Astrocyte (in vitro differentiated cells and primary cell): ENCODE measurements at regions not wholly inside any gene's neighbourhood (a gene's known extent, or its start where the extent isn't known, plus 50 kb on each side); places are given as distances from the start of the nearest gene placed in this dataset.

Source experiments
- DNase-seq: peaks from one replicate; pipeline ENCODE4 v3.0.0-alpha.2; 2010; ENCODE audit warnings: low read depth
- FAIRE-seq: peaks from 2 replicates; lab custom pipeline; 2011; peaks lifted over from hg19 to GRCh38; lab: Jason Lieb, UNC
- H2AFZ ChIP-seq: 2 replicates; pipeline ENCODE4 v1.6.0; 2012; ENCODE audit warnings: low read depth, low read length, inconsistent platforms
- H3K27ac ChIP-seq: 2 replicates; pipeline ENCODE4 v1.5.1; 2011; ENCODE audit warnings: low read depth, low read length, inconsistent platforms
- H3K27me3 ChIP-seq: 2 replicates; pipeline ENCODE4 v1.6.0; 2011; ENCODE audit warnings: low read length, inconsistent platforms; ENCODE audit not compliant: insufficient read depth
- H3K36me3 ChIP-seq: 2 replicates; pipeline ENCODE4 v1.5.1; 2011; ENCODE audit warnings: low read length, inconsistent platforms; ENCODE audit not compliant: insufficient read depth
- H3K4me1 ChIP-seq: 2 replicates; pipeline ENCODE4 v1.5.1; 2011; ENCODE audit warnings: low read length, inconsistent platforms; ENCODE audit not compliant: insufficient read depth
- H3K4me2 ChIP-seq: 2 replicates; pipeline ENCODE4 v1.6.0; 2012; ENCODE audit warnings: low read length, inconsistent platforms
- H3K4me3 ChIP-seq: 2 replicates; pipeline ENCODE4 v1.5.1; 2011; ENCODE audit warnings: low read depth, mild to moderate bottlenecking, low read length, inconsistent platforms; ENCODE audit not compliant: insufficient read depth
- H3K79me2 ChIP-seq: 2 replicates; pipeline ENCODE4 v1.6.0; 2012; ENCODE audit warnings: mild to moderate bottlenecking, low read length, inconsistent platforms; ENCODE audit not compliant: insufficient read depth
- H3K9ac ChIP-seq: 2 replicates; pipeline ENCODE4 v1.6.0; 2012; ENCODE audit warnings: mild to moderate bottlenecking, low read length, inconsistent platforms
- H3K9me3 ChIP-seq: 2 replicates; pipeline ENCODE4 v1.5.1; 2012; ENCODE audit warnings: low read depth, mild to moderate bottlenecking, low read length, inconsistent platforms; ENCODE audit not compliant: insufficient read depth
- H4K20me1 ChIP-seq: 2 replicates; pipeline ENCODE4 v1.6.0; 2012; ENCODE audit warnings: low read length, inconsistent platforms; ENCODE audit not compliant: insufficient read depth
- H3K27ac Mint-ChIP-seq: one replicate; pipeline ENCODE4 v1.8.0; 2021; ENCODE audit warnings: mild to moderate bottlenecking, mixed read lengths; ENCODE audit not compliant: unreplicated experiment
- H3K27me3 Mint-ChIP-seq: one replicate; pipeline ENCODE4 v1.8.0; 2021; ENCODE audit warnings: low read depth, mixed read lengths; ENCODE audit not compliant: unreplicated experiment
- H3K36me3 Mint-ChIP-seq: one replicate; pipeline ENCODE4 v1.8.0; 2021; ENCODE audit warnings: low read depth, mixed read lengths; ENCODE audit not compliant: unreplicated experiment
- H3K4me1 Mint-ChIP-seq: one replicate; pipeline ENCODE4 v1.8.0; 2021; ENCODE audit warnings: low read depth, mixed read lengths; ENCODE audit not compliant: unreplicated experiment
- H3K4me3 Mint-ChIP-seq: one replicate; pipeline ENCODE4 v1.8.0; 2021; ENCODE audit warnings: mild to moderate bottlenecking, moderate library complexity, mixed read lengths; ENCODE audit not compliant: unreplicated experiment
- H3K9me3 Mint-ChIP-seq: one replicate; pipeline ENCODE4 v1.8.0; 2021; ENCODE audit warnings: mild to moderate bottlenecking, mixed read lengths; ENCODE audit not compliant: unreplicated experiment
- CTCF ChIP-seq: IDR thresholded peaks from 2 replicates; pipeline ENCODE4 v1.5.1; 2011; ENCODE audit warnings: low read depth, mild to moderate bottlenecking, inconsistent platforms, low read length, moderate library complexity; ENCODE audit not compliant: insufficient read depth
- EZH2 ChIP-seq: IDR thresholded peaks from 2 replicates; pipeline ENCODE4 v1.6.1; 2012; ENCODE audit warnings: mild to moderate bottlenecking, low read length, inconsistent platforms; ENCODE audit not compliant: insufficient read depth

- Histone ChIP-seq H2AFZ (no peak overlapping the region), H3K79me2 (no peaks in the 10 kb centered on the region), H3K4me3 (no peak overlapping the region), H3K9me3 (no peaks in the 10 kb centered on the region), H4K20me1 (no peaks in the 10 kb centered on the region), H3K36me3 (no peaks in the 10 kb centered on the region), H3K9ac (no peak overlapping the region), H3K4me2 (no peak overlapping the region), H3K27me3 (no peaks in the 10 kb centered on the region), H3K27ac (no peak overlapping the region), H3K4me1 (no peaks in the 10 kb centered on the region)
- Mint-ChIP-seq H3K27me3 (no peaks in the 10 kb centered on the region), H3K4me3 (no peak overlapping the region), H3K27ac (no peak overlapping the region), H3K36me3 (no peaks in the 10 kb centered on the region), H3K4me1 (no peaks in the 10 kb centered on the region), H3K9me3 (no peaks in the 10 kb centered on the region)
- FAIRE-seq (no peak), DNase-seq (no peak)
- no peak for TF ChIP-seq CTCF
- no peak for TF ChIP-seq EZH2
Measured at GRCh38 chr12:102748704-102749103, 168.3 kb downstream of the PAH start.

- Histone ChIP-seq H3K4me1 (no peaks in the 10 kb centered on the region), H2AFZ (no peak overlapping the region), H3K4me3 (no peak overlapping the region), H3K27me3 (no peaks in the 10 kb centered on the region), H3K9me3 (no peaks in the 10 kb centered on the region), H3K4me2 (no peak overlapping the region), H3K9ac (no peak overlapping the region), H3K27ac (no peak overlapping the region), H4K20me1 (no peaks in the 10 kb centered on the region), H3K79me2 (no peaks in the 10 kb centered on the region), H3K36me3 (no peaks in the 10 kb centered on the region)
- Mint-ChIP-seq H3K9me3 (no peaks in the 10 kb centered on the region), H3K36me3 (no peaks in the 10 kb centered on the region), H3K4me1 (no peaks in the 10 kb centered on the region), H3K27me3 (no peaks in the 10 kb centered on the region), H3K27ac (no peak overlapping the region), H3K4me3 (no peak overlapping the region)
- TF ChIP-seq EZH2: no peak
- no peak for TF ChIP-seq CTCF
- DNase-seq (no peak), FAIRE-seq (no peak)
Measured at GRCh38 chr12:102746963-102747362, 170.1 kb downstream of the PAH start.

- Mint-ChIP-seq H3K27me3 (no peaks in the 10 kb centered on the region), H3K4me1 (no peaks in the 10 kb centered on the region), H3K9me3 (no peaks in the 10 kb centered on the region), H3K36me3 (no peaks in the 10 kb centered on the region), H3K27ac (no peak overlapping the region), H3K4me3 (no peak overlapping the region)
- H3K9me3 ChIP-seq: no peaks in the 10 kb centered on the region
- TF ChIP-seq CTCF (no peak), EZH2 (no peak)
- H3K4me1 ChIP-seq: no peaks in the 10 kb centered on the region
- H3K27ac ChIP-seq: no peak overlapping the region
- H3K36me3 ChIP-seq: no peaks in the 10 kb centered on the region
- H3K79me2 ChIP-seq: no peaks in the 10 kb centered on the region
- no peaks in the 10 kb centered on the region for H3K27me3 ChIP-seq
- H3K9ac ChIP-seq: no peak overlapping the region
- no peak overlapping the region for H3K4me2 ChIP-seq
- no peaks in the 10 kb centered on the region for H4K20me1 ChIP-seq
- H2AFZ ChIP-seq: no peak overlapping the region
- no peak for DNase-seq
- no peak for FAIRE-seq
- H3K4me3 ChIP-seq: no peak overlapping the region
Measured at GRCh38 chr12:102745971-102746600, 171.0 kb downstream of the PAH start.
